ENCODE measurements at regions not wholly inside any gene's neighbourhood (a gene's known extent, or its start where the extent isn't known, plus 50 kb on each side); places are given as distances from the start of the nearest gene placed in this dataset.
"Not testable (repeated sequence)": the region's sequence is repeated elsewhere in the genome, so short reads cannot be mapped to it uniquely, and the experiment has no call there.

- not testable (repeated sequence) for DNase-seq
Measured at GRCh38 chr7:17440025-17440784, 141.8 kb downstream of the AHR start.

GRCh38 chr7:17440831-17441230 lies 142.4 kb downstream of the AHR start:
- DNase-seq: no peak

GRCh38 chr7:17441557-17441956 lies 143.1 kb downstream of the AHR start:
- no peak for DNase-seq

GRCh38 chr7:17444151-17444550 lies 145.7 kb downstream of the AHR start:
- DNase-seq: no peak

GRCh38 chr7:17444673-17445072 lies 146.2 kb downstream of the AHR start:
- DNase-seq: no peak

- no peak for DNase-seq
Measured at GRCh38 chr7:17446340-17446739, 147.9 kb downstream of the AHR start.

- no peak for DNase-seq
Measured at GRCh38 chr7:17447728-17448478, 149.5 kb downstream of the AHR start.

GRCh38 chr7:17448479-17449423 lies 150.3 kb downstream of the AHR start:
- no peak for DNase-seq

GRCh38 chr7:17456541-17456940 lies 158.1 kb downstream of the AHR start:
- no peak for DNase-seq

- no peak for DNase-seq
Measured at GRCh38 chr7:17460001-17460400, 161.5 kb downstream of the AHR start.

- no peak for DNase-seq
Measured at GRCh38 chr7:17460665-17461064, 162.2 kb downstream of the AHR start.

- DNase-seq: no peak
Measured at GRCh38 chr7:17462131-17462631, 163.7 kb downstream of the AHR start.

- DNase-seq: no peak
Measured at GRCh38 chr7:17463511-17464085, 165.1 kb downstream of the AHR start.

GRCh38 chr7:17466216-17466615 lies 167.8 kb downstream of the AHR start:
- DNase-seq: no peak

GRCh38 chr7:17467386-17467945 lies 169.0 kb downstream of the AHR start:
- no peak for DNase-seq

- DNase-seq: no peak
Measured at GRCh38 chr7:17471325-17471724, 172.9 kb downstream of the AHR start.

GRCh38 chr7:17472518-17472917 lies 174.1 kb downstream of the AHR start:
- no peak for DNase-seq

GRCh38 chr7:17472939-17473338 lies 174.5 kb downstream of the AHR start:
- no peak for DNase-seq

GRCh38 chr7:17474724-17475344 lies 176.4 kb downstream of the AHR start:
- DNase-seq: no peak

- DNase-seq: no peak
Measured at GRCh38 chr7:17477182-17477581, 178.7 kb downstream of the AHR start.

GRCh38 chr7:17481118-17481517 lies 182.7 kb downstream of the AHR start:
- no peak for DNase-seq

- no peak for DNase-seq
Measured at GRCh38 chr7:17485368-17485767, 186.9 kb downstream of the AHR start.
